ENCODE measurements at regions not wholly inside any gene's neighbourhood (a gene's known extent, or its start where the extent isn't known, plus 50 kb on each side); places are given as distances from the start of the nearest gene placed in this dataset.

- TF ChIP-seq CTCF (IDR thresholded peaks at IDR 0.05) (no peak), POLR2A (IDR thresholded peaks at IDR 0.05) (no peak)
These were observed 82.2 kb upstream of the SCIN start for GRCh38 chr7:12488341-12488740.
